NB4 (cell line): ENCODE measurements at regions not wholly inside any gene's neighbourhood (a gene's known extent, or its start where the extent isn't known, plus 50 kb on each side); places are given as distances from the start of the nearest gene placed in this dataset.

Experiments
- DNase-seq: peaks from one replicate; pipeline ENCODE4 v3.0.0; 2010; ENCODE audit warnings: low read depth
- H3K4me3 ChIP-seq: one replicate; pipeline ENCODE4 v1.5.1; 2011; ENCODE audit warnings: mild to moderate bottlenecking, low read depth, low read length, moderate library complexity
- CTCF ChIP-seq: IDR thresholded peaks from one replicate; pipeline ENCODE4 v1.5.1; 2012; ENCODE audit warnings: low read depth, low read length
- MAX ChIP-seq: IDR thresholded peaks from 2 replicates; pipeline ENCODE4 v1.6.1; 2011; ENCODE audit warnings: low read depth, low read length
- MYC ChIP-seq: IDR thresholded peaks from 2 replicates; pipeline ENCODE4 v1.6.1; 2011; ENCODE audit warnings: low read depth, low read length
- POLR2A ChIP-seq: IDR thresholded peaks from 2 replicates; pipeline ENCODE4 v1.6.1; 2011; ENCODE audit warnings: mild to moderate bottlenecking; ENCODE audit not compliant: insufficient read length; ENCODE audit errors: extremely low read depth

- TF ChIP-seq POLR2A (no peak), MAX (no peak), MYC (no peak), CTCF (no peak)
- DNase-seq, result peak; percentile 15
- no peak overlapping the region for H3K4me3 ChIP-seq
These were observed 77.3 kb upstream of the SVIL start for GRCh38 chr10:29712108-29712507.

- H3K4me3 ChIP-seq, result no peak overlapping the region
- no peak for DNase-seq
- TF ChIP-seq MYC (no peak), POLR2A (no peak)
These were observed 75.4 kb upstream of the SVIL start for GRCh38 chr10:29710128-29710527.

GRCh38 chr10:29709484-29710002 lies 74.8 kb upstream of the SVIL start:
- TF ChIP-seq MAX, result no peak

GRCh38 chr10:29703271-29703670 lies 68.5 kb upstream of the SVIL start:
- no peak for DNase-seq
- TF ChIP-seq MYC (no peak), MAX (no peak), POLR2A (no peak), CTCF (no peak)
- H3K4me3 ChIP-seq, result no peak overlapping the region

More at GRCh38 chr10:29709484-29710002, 74.8 kb upstream of the SVIL start:
- no peak overlapping the region for H3K4me3 ChIP-seq
- no peak for DNase-seq

GRCh38 chr10:29702273-29703164 lies 67.7 kb upstream of the SVIL start:
- H3K4me3 ChIP-seq, result no peak overlapping the region
- TF ChIP-seq MYC (no peak), CTCF (no peak)
- DNase-seq, result peak; percentile 17

GRCh38 chr10:29701306-29701705 lies 66.5 kb upstream of the SVIL start:
- DNase-seq, result no peak
- TF ChIP-seq POLR2A (no peak), MYC (no peak), CTCF (no peak), MAX (no peak)

More at GRCh38 chr10:29701306-29701705, 66.5 kb upstream of the SVIL start:
- no peak overlapping the region for H3K4me3 ChIP-seq
